Cardiac fibroblast (primary cell): ENCODE measurements at regions not wholly inside any gene's neighbourhood (a gene's known extent, or its start where the extent isn't known, plus 50 kb on each side); places are given as distances from the start of the nearest gene placed in this dataset.
"Not testable (repeated sequence)": the region's sequence is repeated elsewhere in the genome, so short reads cannot be mapped to it uniquely, and the experiment has no call there.

Source experiments
- DNase-seq, 2 donors: peaks; one replicate each; pipeline versions ENCODE4 v3.0.0 to v3.0.0-alpha.2; 2010; ENCODE audit warnings: low read depth in 2 of 2
- H3K4me3 ChIP-seq, 2 donors: replicated peaks in 1 of 2; 1 replicate in 1 of 2; 2 replicates in 1 of 2; pipeline ENCODE4 v1.5.1; 2011; ENCODE audit warnings: low read depth in 2 of 2, low read length in 2 of 2, mild to moderate bottlenecking in 2 of 2, moderate library complexity in 1 of 2
- TF ChIP-seq, protein P1 (sequence below): IDR thresholded peaks from one replicate; pipeline ENCODE4 v1.5.1; 2011; ENCODE audit warnings: low read depth, mild to moderate bottlenecking, low read length, inconsistent platforms

DNA sequence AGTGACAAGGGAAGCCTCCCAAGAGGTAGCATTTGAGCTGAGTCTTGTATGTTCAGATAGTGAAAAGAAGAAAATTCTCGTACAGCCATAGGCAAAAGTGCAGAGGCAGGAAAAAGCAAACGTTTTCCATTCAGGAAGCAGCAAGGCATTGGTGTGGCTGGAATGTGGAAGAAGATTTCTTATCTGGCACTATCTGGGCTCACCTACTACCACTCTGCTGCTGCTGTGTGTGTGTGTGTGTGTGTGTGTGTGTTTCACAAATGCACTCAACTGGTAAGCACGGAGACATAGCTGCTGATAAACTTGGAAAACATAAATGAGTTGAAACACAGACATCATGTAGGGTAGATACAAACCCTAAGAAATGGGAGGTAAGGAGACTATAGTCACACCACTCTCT lies 92.8 kb upstream of the ARHGAP42 start:
- no peak for DNase-seq
- TF ChIP-seq, protein P1, sequence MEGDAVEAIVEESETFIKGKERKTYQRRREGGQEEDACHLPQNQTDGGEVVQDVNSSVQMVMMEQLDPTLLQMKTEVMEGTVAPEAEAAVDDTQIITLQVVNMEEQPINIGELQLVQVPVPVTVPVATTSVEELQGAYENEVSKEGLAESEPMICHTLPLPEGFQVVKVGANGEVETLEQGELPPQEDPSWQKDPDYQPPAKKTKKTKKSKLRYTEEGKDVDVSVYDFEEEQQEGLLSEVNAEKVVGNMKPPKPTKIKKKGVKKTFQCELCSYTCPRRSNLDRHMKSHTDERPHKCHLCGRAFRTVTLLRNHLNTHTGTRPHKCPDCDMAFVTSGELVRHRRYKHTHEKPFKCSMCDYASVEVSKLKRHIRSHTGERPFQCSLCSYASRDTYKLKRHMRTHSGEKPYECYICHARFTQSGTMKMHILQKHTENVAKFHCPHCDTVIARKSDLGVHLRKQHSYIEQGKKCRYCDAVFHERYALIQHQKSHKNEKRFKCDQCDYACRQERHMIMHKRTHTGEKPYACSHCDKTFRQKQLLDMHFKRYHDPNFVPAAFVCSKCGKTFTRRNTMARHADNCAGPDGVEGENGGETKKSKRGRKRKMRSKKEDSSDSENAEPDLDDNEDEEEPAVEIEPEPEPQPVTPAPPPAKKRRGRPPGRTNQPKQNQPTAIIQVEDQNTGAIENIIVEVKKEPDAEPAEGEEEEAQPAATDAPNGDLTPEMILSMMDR, result no peak
- H3K4me3 ChIP-seq, result no peak overlapping the region

DNA sequence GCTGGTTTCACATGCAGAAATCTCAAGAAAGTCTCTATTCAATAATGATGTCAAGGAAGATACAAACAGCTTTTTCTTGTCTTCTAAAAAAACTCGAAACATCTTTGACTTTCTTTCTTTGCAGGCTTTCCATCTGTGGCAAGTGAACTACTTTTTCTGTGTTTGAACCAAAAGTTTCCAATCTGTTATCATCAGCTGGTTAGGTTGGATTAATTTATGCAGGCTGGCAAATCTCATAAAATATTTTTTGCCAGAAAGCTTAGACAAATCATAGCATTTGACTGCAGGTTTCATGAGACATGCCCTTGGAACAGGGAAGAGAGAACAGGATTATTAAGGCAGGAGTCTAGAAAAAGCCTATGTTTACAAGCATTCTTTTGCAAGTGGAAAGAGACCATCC lies 86.1 kb upstream of the ARHGAP42 start:
- no peak for DNase-seq
- H3K4me3 ChIP-seq, result no peak overlapping the region
- TF ChIP-seq, protein P1, result no peak

DNA sequence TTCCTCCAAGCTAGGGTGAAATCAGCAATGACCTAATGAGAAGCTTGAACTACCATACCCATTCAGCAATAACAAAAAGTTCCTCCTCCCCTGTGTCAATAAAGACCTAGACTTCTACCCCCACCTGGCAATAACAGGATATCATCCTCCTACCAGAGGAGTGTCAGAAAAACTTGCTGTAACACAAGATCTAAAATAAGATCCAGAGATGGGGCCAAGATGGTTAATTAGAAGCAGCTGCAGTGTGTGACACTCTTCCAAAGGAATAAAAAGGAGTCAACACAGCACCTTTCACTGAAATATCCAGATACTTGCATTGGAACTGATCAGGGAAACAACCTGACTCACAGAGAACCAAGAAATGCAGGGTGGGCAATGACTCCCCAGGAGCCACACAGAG lies 84.4 kb upstream of the ARHGAP42 start:
- DNase-seq, result no peak
- no peak overlapping the region for H3K4me3 ChIP-seq
- TF ChIP-seq, protein P1, result no peak

DNA sequence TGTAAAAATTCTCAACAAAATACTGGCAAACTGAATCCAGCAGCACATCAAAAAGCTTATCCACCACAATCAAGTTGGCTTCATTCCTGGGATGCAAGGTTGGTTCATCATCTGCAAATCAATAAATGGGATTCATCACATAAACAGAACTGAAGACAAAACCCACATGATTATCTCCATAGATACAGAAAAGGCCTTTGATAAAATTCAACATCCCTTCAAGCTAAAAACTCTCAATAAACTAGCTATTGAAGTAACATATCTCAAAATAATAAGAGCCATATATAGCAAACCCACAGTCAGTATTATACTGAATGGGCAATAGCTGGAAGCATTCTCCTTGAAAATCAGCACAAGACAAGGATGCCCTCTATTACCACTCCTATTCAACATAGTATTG lies 79.3 kb upstream of the ARHGAP42 start:
- not testable (repeated sequence) for H3K4me3 ChIP-seq, DNase-seq

DNA sequence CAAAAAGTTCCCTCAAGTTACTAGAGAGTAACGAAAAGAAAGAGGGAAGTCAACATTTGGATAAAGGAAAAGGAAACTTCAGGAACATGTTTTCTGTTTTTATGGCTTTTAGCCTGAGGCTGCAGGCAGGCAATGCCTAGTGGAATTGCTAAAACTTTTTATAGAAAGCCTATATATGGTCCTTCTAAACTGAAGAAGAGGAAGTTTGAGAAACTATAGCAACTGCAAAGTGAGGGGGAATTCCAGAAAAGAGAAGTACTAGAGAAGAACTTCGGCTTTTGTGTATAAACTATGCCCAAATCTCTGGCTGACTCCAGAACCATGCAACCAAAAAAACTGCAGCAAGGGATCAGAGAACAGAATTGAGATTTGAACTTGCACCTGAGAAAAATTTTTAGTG lies 74.3 kb upstream of the ARHGAP42 start:
- no peak overlapping the region for H3K4me3 ChIP-seq
- DNase-seq, result no peak
- TF ChIP-seq, protein P1, result no peak

DNA sequence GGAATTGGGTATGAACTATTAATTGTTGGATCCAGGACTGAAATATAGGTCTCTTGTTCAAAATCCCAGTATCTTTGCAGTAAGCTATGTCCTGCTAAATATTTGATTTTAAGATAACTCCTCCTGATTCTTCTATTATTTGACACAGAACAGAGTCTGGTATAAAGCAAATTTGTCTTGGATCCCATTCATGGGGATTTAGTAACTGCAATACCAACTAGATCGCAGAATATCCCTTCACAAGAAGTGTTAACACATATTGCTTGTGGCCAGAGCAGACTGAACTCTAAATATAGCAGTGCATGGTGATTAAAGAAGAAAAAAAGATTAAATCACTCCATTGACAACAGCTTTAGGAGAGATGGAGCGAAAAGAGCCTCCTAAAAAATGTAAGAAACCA lies 68.2 kb upstream of the ARHGAP42 start:
- H3K4me3 ChIP-seq, result no peak overlapping the region
- TF ChIP-seq, protein P1, result no peak
- DNase-seq, result no peak

DNA sequence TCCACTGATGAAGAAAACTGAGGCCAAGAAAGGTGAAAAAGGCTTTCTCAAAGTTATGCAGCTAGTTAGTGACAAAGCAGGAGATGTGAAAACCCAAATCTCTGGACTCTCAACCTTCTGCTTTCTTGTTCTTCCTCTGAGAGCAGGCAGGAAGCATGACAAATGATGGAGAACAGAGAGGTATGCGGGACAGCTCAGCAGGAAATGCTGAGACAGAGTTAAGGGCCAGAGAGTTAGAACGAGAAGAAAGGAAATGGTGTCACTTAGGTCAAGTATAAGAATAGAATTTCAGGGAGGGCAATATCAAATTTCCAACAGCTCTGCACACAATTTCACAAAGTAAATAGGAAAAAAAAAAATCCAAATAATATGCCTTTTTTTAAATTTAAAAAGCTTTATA lies 67.6 kb upstream of the ARHGAP42 start:
- no peak overlapping the region for H3K4me3 ChIP-seq
- peak; percentile 31 to 67 for DNase-seq
- TF ChIP-seq, protein P1, result no peak
